WTC11 (cell line): ENCODE measurements at regions not wholly inside any gene's neighbourhood (a gene's known extent, or its start where the extent isn't known, plus 50 kb on each side); places are given as distances from the start of the nearest gene placed in this dataset.

Source experiments
- AR ChIP-seq: fragments of 250-450 bp; sonication (Bioruptor Pico); IDR thresholded peaks from 2 replicates; pipeline ENCODE4 v1.9.0; 2021; ENCODE audit warnings: mild to moderate bottlenecking
- CTCF ChIP-seq: fragments of 200-600 bp; IDR thresholded peaks from 2 replicates; pipeline ENCODE4 v1.8.0; 2022; ENCODE audit warnings: antibody characterized with exemption
- IRF2 ChIP-seq: sonication (generic); formaldehyde crosslinking; IDR thresholded peaks from 2 replicates; pipeline ENCODE4 v1.8.0; 2022; ENCODE audit warnings: low read depth, missing genetic modification reagents, borderline replicate concordance
- MAX ChIP-seq: sonication (generic); formaldehyde crosslinking; IDR thresholded peaks from 2 replicates; pipeline ENCODE4 v1.8.0; 2022; ENCODE audit warnings: mild to moderate bottlenecking, missing genetic modification reagents

GRCh38 chr7:17075601-17076255 lies 193.9 kb upstream of the AGR3 start:
- TF ChIP-seq IRF2 (CRISPR knock-in tag) (no peak), MAX (CRISPR knock-in tag) (no peak), CTCF (no peak), AR (no peak)
